Activated naive CD4-positive, alpha-beta T cell treated with anti-CD3 and anti-CD28 coated beads, Interleukin-2, amount 50 U/mL, for 72 hours (primary cell): ENCODE measurements at regions not wholly inside any gene's neighbourhood (a gene's known extent, or its start where the extent isn't known, plus 50 kb on each side); places are given as distances from the start of the nearest gene placed in this dataset.

ENCODE experiments used
- ATAC-seq, 2 donors: fragments of 150-1000 bp; cut with Tn5 transposase; 2 replicates each; pipeline ENCODE4 v1.10.0; 2021; ENCODE audit warnings: mild to moderate bottlenecking in 2 of 2, moderate library complexity in 2 of 2
- DNase-seq, 2 donors: peaks; one replicate each; pipeline ENCODE4 v3.0.0; 2021 to 2022; ENCODE audit warnings: low spot score in 2 of 2
- H3K27ac Mint-ChIP-seq, 2 donors: one replicate each; pipeline ENCODE4 v1.8.0; 2022; ENCODE audit warnings: mild to moderate bottlenecking in 2 of 2, mixed read lengths in 2 of 2
- H3K36me3 Mint-ChIP-seq, 2 donors: one replicate each; pipeline ENCODE4 v1.8.0; 2022; ENCODE audit warnings: mixed read lengths in 2 of 2
- H3K9me3 Mint-ChIP-seq, 2 donors: one replicate each; pipeline ENCODE4 v1.8.0; 2022; ENCODE audit warnings: mixed read lengths in 2 of 2

DNA sequence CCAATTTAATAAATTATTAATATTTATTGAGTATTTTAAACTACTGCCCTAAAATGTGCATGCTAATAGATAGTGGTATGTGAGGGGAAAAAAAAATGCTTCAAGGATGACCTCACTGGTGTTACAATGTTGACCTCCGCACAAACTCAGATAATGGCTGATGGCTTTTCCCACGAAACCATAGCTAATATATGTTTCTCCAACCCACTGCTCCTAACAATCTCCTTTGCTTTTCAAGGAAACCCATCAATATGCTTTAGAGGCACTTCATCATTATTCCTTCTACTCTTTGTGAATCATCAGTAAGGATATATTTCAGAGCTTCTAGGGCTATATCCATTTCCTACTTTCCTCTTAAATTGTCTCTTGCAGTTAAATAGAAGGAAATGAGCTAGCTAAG lies 1752.0 kb upstream of the TENM3 start:
- Mint-ChIP-seq H3K36me3 (peaks cover 0 to 5% of the 10 kb centered on the region in 2 donors), H3K27ac (no peak overlapping the region), H3K9me3 (peaks cover 8 to 16% of the 10 kb centered on the region in 2 donors)
- ATAC-seq (no peak), DNase-seq (no peak)

DNA sequence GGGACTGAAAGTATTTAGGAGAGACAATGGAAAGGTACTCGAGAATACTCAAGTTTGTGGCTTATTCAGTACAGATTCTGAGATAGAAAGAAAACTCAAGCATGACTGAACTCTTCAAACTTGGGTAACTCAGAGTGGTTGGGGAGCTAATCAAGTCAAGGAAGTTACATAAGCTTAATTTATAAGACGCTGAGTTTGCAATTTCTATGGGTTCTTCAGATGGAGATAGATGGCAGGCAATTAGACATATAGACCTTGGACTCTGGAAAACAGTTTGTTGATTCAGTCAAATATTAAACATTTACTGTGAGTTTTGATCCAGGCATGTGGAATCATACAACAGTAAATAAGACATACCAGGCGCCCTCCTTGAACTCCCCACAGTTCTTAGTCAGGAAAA lies 1749.9 kb upstream of the TENM3 start:
- Mint-ChIP-seq H3K9me3 (peaks cover 15 to 23% of the 10 kb centered on the region in 2 donors), H3K36me3 (peaks cover 0 to 5% of the 10 kb centered on the region in 2 donors), H3K27ac (no peak overlapping the region)
- ATAC-seq (no peak), DNase-seq (no peak)

DNA sequence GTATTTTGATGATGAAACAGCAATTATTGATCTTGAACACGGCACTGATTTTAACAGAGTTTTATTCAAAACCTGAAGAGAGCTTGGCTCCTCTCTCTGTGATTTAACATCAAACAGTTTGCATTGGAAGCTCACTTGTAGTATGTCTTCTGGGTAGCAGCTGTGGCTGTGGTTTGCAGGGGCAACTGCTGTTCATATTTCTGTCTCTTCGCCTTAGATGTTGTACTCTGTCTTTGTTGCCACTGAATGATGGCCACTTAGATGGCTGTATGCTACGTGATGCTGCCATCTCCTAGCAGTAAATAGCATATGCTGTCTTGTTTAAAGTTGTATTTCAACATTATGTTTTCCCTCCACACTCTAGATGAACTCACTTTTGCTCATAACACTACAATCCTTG lies 1743.0 kb upstream of the TENM3 start:
- H3K9me3 Mint-ChIP-seq = peaks cover 12 to 16% of the 10 kb centered on the region in 2 donors
- H3K36me3 Mint-ChIP-seq = no peaks in the 10 kb centered on the region
- no peak overlapping the region for H3K27ac Mint-ChIP-seq
- DNase-seq (no peak), ATAC-seq (no peak)

DNA sequence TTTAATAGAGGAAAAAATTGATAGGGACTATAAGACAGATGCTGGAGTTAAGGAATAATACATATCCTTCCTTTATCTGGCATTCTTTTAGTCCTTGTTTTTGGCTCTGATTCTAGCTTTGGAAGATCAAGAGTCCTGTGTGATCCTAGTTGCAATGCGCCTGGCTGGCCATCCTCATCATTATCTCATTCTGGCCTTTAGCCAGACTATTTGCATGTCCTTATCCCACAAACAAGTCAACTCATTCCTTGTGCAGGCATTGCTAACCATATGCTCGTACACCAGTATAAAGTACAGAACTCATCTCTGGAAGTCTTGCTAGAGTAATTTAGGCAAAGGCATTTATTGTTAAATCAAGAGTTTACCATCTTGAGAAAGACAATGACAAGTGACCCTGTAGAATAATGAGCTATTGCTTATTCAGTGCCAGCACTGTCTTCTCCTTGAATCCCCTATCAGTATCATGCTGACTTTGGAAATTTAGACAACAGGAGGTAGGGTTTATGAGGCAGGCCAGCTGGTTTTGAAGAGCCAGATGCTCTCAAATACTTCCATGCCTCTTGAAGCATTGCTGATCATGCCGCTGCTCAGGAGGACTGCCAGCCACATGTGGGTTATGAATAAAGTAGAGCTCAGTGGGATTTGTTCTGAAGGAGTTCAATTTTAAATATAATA lies 1730.3 kb upstream of the TENM3 start:
- no peak overlapping the region for H3K27ac Mint-ChIP-seq
- H3K36me3 Mint-ChIP-seq = no peaks in the 10 kb centered on the region
- DNase-seq (no peak), ATAC-seq (no peak)
- H3K9me3 Mint-ChIP-seq = peaks cover 8 to 9% of the 10 kb centered on the region in 2 donors

DNA sequence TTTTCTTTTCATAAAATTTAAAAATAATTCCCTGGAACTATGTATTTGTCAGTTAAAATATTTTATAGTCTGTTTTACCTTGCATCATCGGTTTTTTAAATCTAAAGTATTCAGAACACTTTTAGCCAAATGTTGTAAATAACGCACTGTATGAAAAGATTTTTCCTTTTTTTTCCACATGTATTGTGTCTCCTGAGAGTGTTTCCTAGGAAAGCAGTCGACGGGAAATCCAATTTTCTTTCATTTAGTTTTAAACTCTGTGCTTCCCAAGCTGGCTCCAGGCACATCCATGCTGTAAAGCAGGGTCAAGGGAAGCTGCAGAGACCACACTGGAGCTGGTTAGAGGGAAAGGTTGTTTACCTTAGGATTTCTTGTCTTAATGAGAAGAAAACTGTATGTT lies 1724.3 kb upstream of the TENM3 start:
- Mint-ChIP-seq H3K9me3 (peaks cover 5 to 13% of the 10 kb centered on the region in 2 donors), H3K27ac (no peak overlapping the region), H3K36me3 (no peaks in the 10 kb centered on the region)
- no peak for ATAC-seq
- DNase-seq = no peak

DNA sequence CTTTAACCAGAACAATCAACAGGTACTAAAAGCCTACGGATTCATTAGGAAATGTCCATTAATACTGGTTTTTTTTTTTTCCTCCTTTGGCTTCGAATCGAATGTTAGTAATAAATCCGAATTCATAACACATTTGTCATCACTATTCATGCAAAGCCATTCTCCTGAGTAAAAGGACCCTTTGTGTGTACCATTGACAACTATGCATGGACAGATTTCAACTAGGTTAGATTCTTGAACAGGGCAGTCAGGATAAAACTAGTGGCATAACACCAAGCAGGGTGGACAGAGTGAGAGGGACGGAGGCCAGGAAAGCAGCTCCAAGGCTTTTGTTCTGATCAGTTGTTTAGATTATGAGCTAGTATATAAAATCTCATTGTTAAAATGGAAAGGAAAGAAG lies 1722.0 kb upstream of the TENM3 start:
- H3K9me3 Mint-ChIP-seq = peaks cover 2 to 16% of the 10 kb centered on the region in 2 donors
- H3K27ac Mint-ChIP-seq = no peak overlapping the region
- DNase-seq (no peak), ATAC-seq (no peak)
- no peaks in the 10 kb centered on the region for H3K36me3 Mint-ChIP-seq

DNA sequence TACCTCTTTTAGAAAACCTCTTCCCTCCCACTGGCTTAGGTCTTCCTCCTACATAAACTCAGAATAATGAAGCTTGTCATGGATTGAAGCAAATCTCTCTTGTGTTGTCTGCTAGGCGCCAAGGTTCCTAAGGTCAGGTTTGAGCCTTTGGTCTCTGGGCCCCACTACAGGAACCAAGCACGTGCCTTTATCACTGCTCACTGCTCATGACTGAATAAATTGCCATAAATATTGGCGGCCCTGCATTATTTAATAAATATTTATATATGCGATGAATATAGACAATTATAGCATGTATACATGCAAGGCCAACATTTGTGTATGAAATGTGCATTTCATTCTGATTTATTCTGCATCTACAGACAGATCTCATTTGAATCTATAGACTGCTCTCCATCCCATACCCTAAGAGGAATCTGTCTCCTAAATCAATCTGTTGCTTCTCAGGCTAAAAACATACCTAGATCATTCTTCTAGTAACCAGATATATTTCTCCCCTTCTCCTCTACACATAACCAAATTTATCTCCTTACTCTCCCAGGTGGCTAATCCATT lies 1717.6 kb upstream of the TENM3 start:
- ATAC-seq (no peak), DNase-seq (no peak)
- Mint-ChIP-seq H3K9me3 (peaks cover 0 to 9% of the 10 kb centered on the region in 2 donors), H3K27ac (no peak overlapping the region), H3K36me3 (no peaks in the 10 kb centered on the region)

DNA sequence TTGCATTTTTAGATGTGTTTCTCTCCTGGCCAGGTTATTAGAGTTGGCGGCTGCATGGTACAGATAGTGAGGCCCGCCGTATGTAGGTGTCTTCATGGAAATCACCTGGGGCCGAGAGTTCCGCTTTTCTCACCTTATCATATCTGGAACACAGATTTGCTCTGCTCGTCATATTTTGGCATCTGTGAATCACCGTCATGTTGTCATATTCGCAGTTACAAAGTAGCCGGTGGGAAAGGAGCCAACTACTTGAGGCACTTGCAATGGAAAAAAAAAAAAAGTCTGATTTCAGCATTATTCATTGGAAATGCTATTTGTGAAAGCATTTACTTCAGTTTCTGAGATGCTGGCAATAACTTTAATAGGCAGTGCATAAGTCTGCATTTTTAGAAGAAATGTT lies 1715.2 kb upstream of the TENM3 start:
- H3K36me3 Mint-ChIP-seq = no peaks in the 10 kb centered on the region
- H3K27ac Mint-ChIP-seq = no peak overlapping the region
- ATAC-seq (no peak), DNase-seq (no peak)
- H3K9me3 Mint-ChIP-seq = peaks cover 2 to 11% of the 10 kb centered on the region in 2 donors

DNA sequence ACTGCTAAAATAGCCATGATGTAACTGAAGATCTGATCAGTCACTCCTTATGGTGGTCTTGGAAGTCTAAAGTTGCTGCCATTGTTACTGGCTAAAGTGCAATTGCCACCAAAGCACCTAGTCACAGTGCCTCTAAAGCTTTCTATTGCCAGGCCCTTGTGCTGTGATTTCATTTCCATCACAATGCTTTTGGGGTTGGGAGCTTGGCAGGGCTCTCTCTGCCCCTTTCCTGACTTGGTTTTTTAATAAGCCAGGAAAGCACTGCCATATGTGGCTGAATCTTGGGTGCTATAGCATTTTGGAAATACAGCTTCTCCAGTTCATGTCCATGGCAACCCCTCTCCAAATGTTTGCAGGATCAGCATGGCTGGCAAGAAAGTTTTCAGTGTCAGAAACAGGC lies 1712.4 kb upstream of the TENM3 start:
- no peaks in the 10 kb centered on the region for H3K36me3 Mint-ChIP-seq

DNA sequence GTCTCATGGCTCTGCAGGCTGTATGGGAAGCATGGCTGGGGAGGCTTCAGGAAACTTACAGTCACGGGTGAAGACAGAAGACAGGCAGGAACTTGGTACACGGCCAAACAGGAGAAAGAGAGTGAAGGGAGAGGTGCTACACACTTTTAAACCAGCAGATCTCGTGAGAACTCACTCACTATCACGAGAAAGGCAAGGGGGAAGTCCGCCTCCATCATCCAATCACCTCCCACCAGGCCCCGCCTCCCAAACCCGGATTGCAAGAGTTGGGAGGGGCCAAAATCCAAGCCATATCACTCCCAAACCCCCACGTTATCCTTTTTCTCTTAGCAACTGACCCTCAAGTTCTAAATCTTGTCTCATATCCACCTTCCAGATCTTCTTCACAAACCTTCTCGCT lies 1710.5 kb upstream of the TENM3 start:
- DNase-seq (no peak), ATAC-seq (no peak)
- Mint-ChIP-seq H3K9me3 (peaks cover 9 to 13% of the 10 kb centered on the region in 2 donors), H3K27ac (no peak overlapping the region), H3K36me3 (no peaks in the 10 kb centered on the region)

More for the DNA sequence above, 1712.4 kb upstream of the TENM3 start:
- Mint-ChIP-seq H3K27ac (no peak overlapping the region), H3K9me3 (peaks cover 4 to 9% of the 10 kb centered on the region in 2 donors)
- no peak for ATAC-seq
- no peak for DNase-seq

DNA sequence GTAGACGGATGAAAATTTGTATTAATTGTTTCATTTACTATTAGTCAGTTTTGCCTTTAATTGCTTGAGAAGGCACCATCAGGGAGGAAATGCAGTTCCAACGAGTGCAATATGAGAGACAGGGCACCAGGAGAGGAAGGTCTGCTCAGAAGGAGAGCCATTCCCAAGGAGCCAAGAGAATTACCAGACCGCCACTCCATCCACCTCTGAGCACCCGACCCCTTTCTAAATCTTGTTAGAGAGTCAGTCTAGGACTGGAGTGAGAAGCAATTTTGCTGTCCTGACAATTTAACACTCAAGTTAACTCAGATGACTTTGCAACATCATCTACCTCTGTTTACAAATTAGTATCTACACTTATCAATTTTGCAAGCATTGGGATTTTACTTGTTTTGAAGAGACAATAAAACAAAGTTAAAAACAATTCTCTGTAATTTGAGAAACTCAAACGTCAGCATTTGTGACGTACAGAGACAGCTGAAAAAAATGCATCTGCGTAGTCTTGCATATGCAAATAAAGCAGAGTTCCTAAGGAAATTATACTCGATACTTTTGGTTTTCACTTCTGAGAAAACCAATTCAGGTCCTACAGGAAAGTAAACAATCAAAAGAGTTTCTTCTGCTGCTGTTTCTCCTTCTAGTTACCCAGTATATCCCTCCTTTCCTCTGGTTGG lies 1704.7 kb upstream of the TENM3 start:
- Mint-ChIP-seq H3K36me3 (no peaks in the 10 kb centered on the region), H3K9me3 (peaks cover 5 to 14% of the 10 kb centered on the region in 2 donors), H3K27ac (no peak overlapping the region)
- DNase-seq = no peak
- no peak for ATAC-seq

DNA sequence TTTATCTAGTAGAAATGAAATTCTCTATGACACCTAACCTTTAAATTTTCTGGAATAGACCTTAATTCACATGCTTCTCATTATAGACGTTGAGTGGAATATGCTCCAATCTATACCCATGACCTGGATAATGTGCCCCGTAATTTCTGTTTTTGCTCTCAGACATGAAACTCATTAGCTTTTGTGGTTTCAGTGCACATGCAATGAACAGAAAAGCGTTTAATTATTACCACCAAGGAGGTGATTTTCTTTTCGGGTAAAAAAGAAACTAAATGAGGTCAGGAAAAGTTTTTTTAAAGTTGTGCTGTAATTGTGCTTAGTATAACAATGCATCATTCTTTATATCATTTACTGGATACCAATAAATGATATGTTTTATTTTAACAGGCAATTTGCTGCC lies 1703.9 kb upstream of the TENM3 start:
- no peak for DNase-seq
- no peak for ATAC-seq
- peaks cover 5 to 14% of the 10 kb centered on the region in 2 donors for H3K9me3 Mint-ChIP-seq
- H3K27ac Mint-ChIP-seq = no peak overlapping the region
- no peaks in the 10 kb centered on the region for H3K36me3 Mint-ChIP-seq

DNA sequence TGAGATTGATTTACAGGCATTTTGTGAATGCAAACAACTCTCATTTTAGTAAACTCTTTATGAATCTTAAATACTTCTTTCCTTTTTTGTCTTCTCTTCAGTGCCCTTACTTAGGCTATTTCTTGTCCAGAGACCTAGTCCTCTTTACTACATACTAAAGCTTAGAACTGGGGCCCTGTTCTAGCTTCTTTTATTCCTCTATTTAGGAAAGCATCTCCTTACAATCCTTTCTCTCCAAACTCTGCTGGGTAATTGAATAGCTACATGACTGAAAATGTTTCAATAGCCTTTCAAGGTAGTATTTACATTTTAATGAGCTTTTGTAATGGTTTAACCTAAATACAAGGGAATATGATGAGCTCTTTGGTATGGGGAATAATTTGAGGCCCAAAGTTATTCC lies 1701.5 kb upstream of the TENM3 start:
- H3K27ac Mint-ChIP-seq = no peak overlapping the region
- no peaks in the 10 kb centered on the region for H3K36me3 Mint-ChIP-seq
- H3K9me3 Mint-ChIP-seq = peaks cover 0 to 8% of the 10 kb centered on the region in 2 donors
- DNase-seq = no peak
- no peak for ATAC-seq

DNA sequence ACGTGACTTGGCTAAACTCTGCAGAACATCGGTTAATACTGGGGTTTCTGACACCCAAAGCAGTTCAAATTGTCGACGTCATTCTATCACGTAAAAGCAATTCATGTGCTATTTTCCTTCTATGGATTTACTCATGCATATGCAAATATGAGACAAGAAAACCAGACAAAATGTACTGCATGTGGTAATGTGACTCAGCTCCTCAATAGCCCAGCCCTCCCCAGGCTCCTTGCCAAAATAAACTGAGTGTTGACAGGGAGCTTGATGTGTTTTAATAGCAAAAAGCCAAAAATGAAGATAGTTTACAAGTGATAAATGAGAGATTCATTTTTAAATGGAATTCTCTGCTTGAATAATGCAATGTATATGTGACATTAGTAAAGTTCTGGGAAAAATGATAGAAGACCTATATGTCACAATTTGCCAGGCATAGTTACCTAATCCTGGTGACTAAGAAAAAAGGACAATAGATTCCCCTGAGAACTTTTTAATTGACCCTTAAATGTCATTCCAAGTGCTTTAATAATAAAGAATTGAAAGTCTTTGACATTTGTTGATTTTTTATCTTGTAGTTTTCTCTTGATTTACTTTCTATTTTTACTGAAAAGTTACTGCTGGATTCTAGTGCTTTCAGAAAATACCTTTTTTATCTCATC lies 1700.6 kb upstream of the TENM3 start:
- Mint-ChIP-seq H3K27ac (no peak overlapping the region), H3K36me3 (no peaks in the 10 kb centered on the region), H3K9me3 (peaks cover 0 to 9% of the 10 kb centered on the region in 2 donors)
- ATAC-seq (no peak), DNase-seq (no peak)

DNA sequence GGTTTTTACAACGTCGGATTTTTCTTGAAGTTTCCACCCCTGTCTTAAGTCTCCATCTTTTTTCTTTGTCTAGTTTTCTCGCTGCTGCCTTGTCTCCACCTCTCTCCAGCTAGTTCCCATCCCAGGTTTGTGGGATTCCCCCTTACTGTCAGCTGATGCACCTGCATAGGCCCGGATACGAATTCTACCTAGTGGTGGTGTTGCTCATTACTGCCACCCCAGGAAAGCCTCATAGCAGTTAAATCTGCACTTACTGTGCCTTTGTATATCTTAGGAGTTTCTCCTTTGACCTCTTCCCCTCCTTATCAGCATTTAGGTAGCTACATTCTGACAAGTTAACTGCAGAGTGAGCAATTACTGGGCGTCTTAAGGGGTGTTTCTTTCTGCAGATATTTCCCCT lies 1693.1 kb upstream of the TENM3 start:
- Mint-ChIP-seq H3K9me3 (peaks cover 0 to 4% of the 10 kb centered on the region in 2 donors), H3K36me3 (peaks cover 0 to 4% of the 10 kb centered on the region in 2 donors), H3K27ac (no peak overlapping the region)
- DNase-seq (no peak), ATAC-seq (no peak)

DNA sequence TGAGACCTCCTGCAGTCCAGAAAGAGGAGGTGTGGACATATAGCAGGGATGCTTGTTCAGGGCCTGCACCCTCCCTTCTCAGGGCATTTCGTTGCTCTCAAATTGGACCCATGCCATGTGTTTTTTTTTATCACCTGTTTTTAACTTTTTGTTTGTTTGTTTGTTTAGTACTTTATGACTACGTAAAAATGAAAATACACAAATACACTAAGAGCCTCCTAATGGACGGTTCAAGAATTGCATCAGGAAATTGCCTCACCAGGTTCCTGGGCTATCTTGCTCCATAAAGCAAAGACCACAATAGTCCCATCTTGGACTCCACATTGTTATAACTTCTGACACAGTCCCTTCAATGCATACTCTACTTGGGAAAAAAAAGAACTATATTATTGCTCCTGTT lies 1685.9 kb upstream of the TENM3 start:
- Mint-ChIP-seq H3K36me3 (peaks cover 0 to 4% of the 10 kb centered on the region in 2 donors), H3K9me3 (no peaks in the 10 kb centered on the region), H3K27ac (no peak overlapping the region)
- DNase-seq (no peak), ATAC-seq (no peak)

DNA sequence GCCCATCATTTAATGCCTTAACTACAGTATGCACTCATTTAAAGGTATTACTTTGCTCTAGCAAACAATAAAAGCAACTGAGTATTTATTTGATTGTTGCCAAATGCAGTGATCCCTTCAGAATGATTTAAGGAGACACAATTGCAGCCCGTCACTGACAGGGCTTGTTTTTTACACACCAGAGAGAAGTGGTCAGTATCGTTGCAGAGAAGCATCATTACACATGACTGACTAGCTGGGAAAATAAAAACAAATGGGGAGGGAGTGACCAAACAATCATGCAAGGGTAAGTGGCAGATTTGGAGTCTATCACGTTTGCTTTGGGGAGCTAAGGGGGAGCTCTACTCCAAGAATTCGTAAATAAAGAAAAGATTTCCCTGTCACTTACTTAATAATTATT lies 1685.3 kb upstream of the TENM3 start:
- H3K27ac Mint-ChIP-seq = no peak overlapping the region
- H3K9me3 Mint-ChIP-seq = no peaks in the 10 kb centered on the region
- peaks cover 0 to 4% of the 10 kb centered on the region in 2 donors for H3K36me3 Mint-ChIP-seq
- DNase-seq (no peak), ATAC-seq (no peak)
